Effector memory CD8-positive, alpha-beta T cell (primary cell): ENCODE measurements at regions not wholly inside any gene's neighbourhood (a gene's known extent, or its start where the extent isn't known, plus 50 kb on each side); places are given as distances from the start of the nearest gene placed in this dataset.

Source experiments
- ATAC-seq: fragments of 150-1000 bp; cut with Tn5 transposase; replicated peaks from 2 replicates; pipeline ENCODE4 v1.10.0; 2021; ENCODE audit warnings: mild to moderate bottlenecking, moderate library complexity
- DNase-seq, 3 experiments: peaks; one replicate each; pipeline ENCODE4 v3.0.0; 2021
- H3K27ac Mint-ChIP-seq, 2 donors: one replicate each; pipeline ENCODE4 v1.8.0; 2022; ENCODE audit warnings: mild to moderate bottlenecking in 2 of 2, mixed read lengths in 2 of 2, moderate library complexity in 2 of 2
- H3K27me3 Mint-ChIP-seq, 2 donors: one replicate each; pipeline ENCODE4 v1.8.0; 2022; ENCODE audit warnings: mixed read lengths in 2 of 2
- H3K36me3 Mint-ChIP-seq: one replicate; pipeline ENCODE4 v1.8.0; 2022; ENCODE audit warnings: mild to moderate bottlenecking, moderate library complexity, mixed read lengths; ENCODE audit not compliant: insufficient read depth
- H3K4me1 Mint-ChIP-seq, 2 donors: one replicate each; pipeline ENCODE4 v1.8.0; 2022; ENCODE audit warnings: low read depth in 2 of 2, mixed read lengths in 2 of 2
- H3K4me3 Mint-ChIP-seq, 2 donors: one replicate each; pipeline ENCODE4 v1.8.0; 2022; ENCODE audit warnings: mild to moderate bottlenecking in 2 of 2, mixed read lengths in 2 of 2, moderate library complexity in 2 of 2
- H3K9me3 Mint-ChIP-seq, 2 donors: one replicate each; pipeline ENCODE4 v1.8.0; 2022; ENCODE audit warnings: mixed read lengths in 2 of 2

GRCh38 chr3:61438253-61439121 lies 122.9 kb upstream of the PTPRG start:
- no peaks in the 10 kb centered on the region for H3K36me3 Mint-ChIP-seq
- peaks cover 3 to 16% of the 10 kb centered on the region in 2 donors for H3K9me3 Mint-ChIP-seq
- no peaks in the 10 kb centered on the region for H3K27me3 Mint-ChIP-seq
- no peak overlapping the region for H3K27ac Mint-ChIP-seq
- DNase-seq (no peak), ATAC-seq (no peak)
- no peak overlapping the region for H3K4me3 Mint-ChIP-seq
- H3K4me1 Mint-ChIP-seq = no peaks in the 10 kb centered on the region

GRCh38 chr3:61439122-61439458 lies 122.3 kb upstream of the PTPRG start:
- no peaks in the 10 kb centered on the region for H3K27me3 Mint-ChIP-seq
- H3K4me1 Mint-ChIP-seq = no peaks in the 10 kb centered on the region
- peaks cover 3 to 16% of the 10 kb centered on the region in 2 donors for H3K9me3 Mint-ChIP-seq
- no peak overlapping the region for H3K27ac Mint-ChIP-seq
- ATAC-seq (no peak), DNase-seq (no peak)
- no peak overlapping the region for H3K4me3 Mint-ChIP-seq
- no peaks in the 10 kb centered on the region for H3K36me3 Mint-ChIP-seq

GRCh38 chr3:61442696-61443095 lies 118.7 kb upstream of the PTPRG start:
- no peaks in the 10 kb centered on the region for H3K27me3 Mint-ChIP-seq
- no peak overlapping the region for H3K4me3 Mint-ChIP-seq
- peaks cover 10 to 16% of the 10 kb centered on the region in 2 donors for H3K9me3 Mint-ChIP-seq
- no peak overlapping the region for H3K27ac Mint-ChIP-seq
- DNase-seq = no peak
- ATAC-seq = no peak
- H3K36me3 Mint-ChIP-seq = no peaks in the 10 kb centered on the region
- no peaks in the 10 kb centered on the region for H3K4me1 Mint-ChIP-seq

GRCh38 chr3:61443886-61444285 lies 117.5 kb upstream of the PTPRG start:
- DNase-seq = no peak
- no peak for ATAC-seq
- H3K27ac Mint-ChIP-seq = no peak overlapping the region
- no peak overlapping the region for H3K4me3 Mint-ChIP-seq
- H3K36me3 Mint-ChIP-seq = no peaks in the 10 kb centered on the region
- H3K27me3 Mint-ChIP-seq = no peaks in the 10 kb centered on the region
- peaks cover 10 to 16% of the 10 kb centered on the region in 2 donors for H3K9me3 Mint-ChIP-seq
- no peaks in the 10 kb centered on the region for H3K4me1 Mint-ChIP-seq

GRCh38 chr3:61444782-61445181 lies 116.6 kb upstream of the PTPRG start:
- Mint-ChIP-seq H3K9me3 (peaks cover 10 to 16% of the 10 kb centered on the region in 2 donors), H3K27ac (no peak overlapping the region), H3K36me3 (no peaks in the 10 kb centered on the region), H3K4me3 (no peak overlapping the region), H3K27me3 (no peaks in the 10 kb centered on the region), H3K4me1 (no peaks in the 10 kb centered on the region)
- no peak for DNase-seq
- ATAC-seq = no peak

GRCh38 chr3:61445924-61446323 lies 115.4 kb upstream of the PTPRG start:
- Mint-ChIP-seq H3K36me3 (no peaks in the 10 kb centered on the region), H3K27ac (no peak overlapping the region), H3K9me3 (peaks cover 7 to 10% of the 10 kb centered on the region in 2 donors), H3K4me3 (no peak overlapping the region), H3K4me1 (no peaks in the 10 kb centered on the region), H3K27me3 (no peaks in the 10 kb centered on the region)
- no peak for ATAC-seq
- DNase-seq = no peak

- ATAC-seq (no peak), DNase-seq (no peak)
- Mint-ChIP-seq H3K36me3 (no peaks in the 10 kb centered on the region), H3K4me1 (no peaks in the 10 kb centered on the region), H3K9me3 (peaks cover 3 to 8% of the 10 kb centered on the region in 2 donors), H3K27me3 (no peaks in the 10 kb centered on the region), H3K4me3 (no peak overlapping the region), H3K27ac (no peak overlapping the region)
Measured at GRCh38 chr3:61446341-61446740, 115.0 kb upstream of the PTPRG start.

GRCh38 chr3:61448378-61448777 lies 113.0 kb upstream of the PTPRG start:
- Mint-ChIP-seq H3K27me3 (no peaks in the 10 kb centered on the region), H3K36me3 (no peaks in the 10 kb centered on the region), H3K4me1 (no peaks in the 10 kb centered on the region), H3K9me3 (peaks cover 0 to 6% of the 10 kb centered on the region in 2 donors), H3K4me3 (no peak overlapping the region), H3K27ac (no peak overlapping the region)
- ATAC-seq (no peak), DNase-seq (no peak)

GRCh38 chr3:61449327-61450040 lies 111.9 kb upstream of the PTPRG start:
- no peaks in the 10 kb centered on the region for H3K4me1 Mint-ChIP-seq

GRCh38 chr3:61450866-61451265 lies 110.5 kb upstream of the PTPRG start:
- H3K36me3 Mint-ChIP-seq = no peaks in the 10 kb centered on the region

More at GRCh38 chr3:61449327-61450040, 111.9 kb upstream of the PTPRG start:
- Mint-ChIP-seq H3K9me3 (peaks cover 0 to 6% of the 10 kb centered on the region in 2 donors), H3K36me3 (no peaks in the 10 kb centered on the region), H3K27ac (no peak overlapping the region), H3K4me3 (no peak overlapping the region), H3K27me3 (no peaks in the 10 kb centered on the region)
- DNase-seq = no peak
- ATAC-seq = no peak

GRCh38 chr3:61451841-61452240 lies 109.5 kb upstream of the PTPRG start:
- Mint-ChIP-seq H3K27me3 (no peaks in the 10 kb centered on the region), H3K4me3 (no peak overlapping the region), H3K27ac (no peak overlapping the region), H3K9me3 (peaks cover 0 to 2% of the 10 kb centered on the region in 2 donors), H3K36me3 (no peaks in the 10 kb centered on the region), H3K4me1 (no peaks in the 10 kb centered on the region)
- ATAC-seq (no peak), DNase-seq (no peak)

More at GRCh38 chr3:61450866-61451265, 110.5 kb upstream of the PTPRG start:
- H3K27me3 Mint-ChIP-seq = no peaks in the 10 kb centered on the region
- ATAC-seq (no peak), DNase-seq (no peak)
- peaks cover 0 to 5% of the 10 kb centered on the region in 2 donors for H3K9me3 Mint-ChIP-seq
- H3K27ac Mint-ChIP-seq = no peak overlapping the region
- H3K4me3 Mint-ChIP-seq = no peak overlapping the region
- H3K4me1 Mint-ChIP-seq = no peaks in the 10 kb centered on the region

GRCh38 chr3:61452535-61453090 lies 108.8 kb upstream of the PTPRG start:
- ATAC-seq (no peak), DNase-seq (no peak)
- Mint-ChIP-seq H3K4me1 (no peaks in the 10 kb centered on the region), H3K4me3 (no peak overlapping the region), H3K27me3 (no peaks in the 10 kb centered on the region), H3K27ac (no peak overlapping the region), H3K36me3 (no peaks in the 10 kb centered on the region), H3K9me3 (peaks cover 0 to under 1% of the 10 kb centered on the region in 2 donors)

- Mint-ChIP-seq H3K4me3 (no peak overlapping the region), H3K27ac (no peak overlapping the region), H3K4me1 (no peaks in the 10 kb centered on the region), H3K9me3 (no peaks in the 10 kb centered on the region), H3K36me3 (no peaks in the 10 kb centered on the region), H3K27me3 (no peaks in the 10 kb centered on the region)
- ATAC-seq = no peak
- DNase-seq = no peak
Measured at GRCh38 chr3:61454006-61454585, 107.3 kb upstream of the PTPRG start.
